ENCODE measurements at regions not wholly inside any gene's neighbourhood (a gene's known extent, or its start where the extent isn't known, plus 50 kb on each side); places are given as distances from the start of the nearest gene placed in this dataset.
"Not testable (repeated sequence)": the region's sequence is repeated elsewhere in the genome, so short reads cannot be mapped to it uniquely, and the experiment has no call there.

DNA sequence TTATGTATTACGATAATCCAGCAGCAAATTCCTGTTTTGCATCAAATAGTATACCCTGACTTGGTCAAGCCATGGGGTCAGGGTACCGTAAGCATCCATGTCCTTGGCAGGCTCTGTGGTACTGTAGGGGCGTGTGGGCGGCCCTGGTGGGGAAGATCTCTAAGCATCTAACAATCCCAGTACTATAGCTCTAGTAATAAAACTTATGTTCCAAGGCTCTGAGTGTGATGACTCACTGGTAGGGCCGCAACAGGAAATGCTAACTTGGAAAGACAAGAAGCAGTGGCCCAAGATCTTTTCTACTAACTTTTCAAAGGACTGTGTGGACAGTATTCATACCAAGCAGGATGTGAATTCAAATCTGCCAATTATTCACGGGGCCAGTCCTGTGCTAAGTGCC is 63.8 kb downstream of the CLEC18A start:
- not testable (repeated sequence) for DNase-seq

DNA sequence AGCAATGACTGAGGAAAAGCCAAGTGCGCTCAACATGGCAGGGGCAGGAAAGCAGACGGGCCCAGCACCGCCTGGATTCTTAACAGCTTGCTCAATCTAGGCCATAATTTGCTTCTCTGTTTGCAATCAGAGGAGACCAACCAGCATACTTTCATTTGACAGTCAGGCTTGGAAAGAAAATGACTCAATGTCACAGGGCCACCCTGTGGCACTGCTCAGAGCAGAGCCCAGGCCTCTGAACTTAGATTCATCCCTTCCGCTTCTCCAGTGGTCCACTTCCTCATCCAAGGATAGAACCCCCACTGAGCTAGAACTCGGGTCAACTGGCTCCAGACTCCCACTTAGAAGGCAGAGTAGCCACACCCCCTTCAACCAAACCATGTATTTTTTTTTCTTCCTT is 65.6 kb downstream of the CLEC18A start:
- DNase-seq = not testable (repeated sequence)

DNA sequence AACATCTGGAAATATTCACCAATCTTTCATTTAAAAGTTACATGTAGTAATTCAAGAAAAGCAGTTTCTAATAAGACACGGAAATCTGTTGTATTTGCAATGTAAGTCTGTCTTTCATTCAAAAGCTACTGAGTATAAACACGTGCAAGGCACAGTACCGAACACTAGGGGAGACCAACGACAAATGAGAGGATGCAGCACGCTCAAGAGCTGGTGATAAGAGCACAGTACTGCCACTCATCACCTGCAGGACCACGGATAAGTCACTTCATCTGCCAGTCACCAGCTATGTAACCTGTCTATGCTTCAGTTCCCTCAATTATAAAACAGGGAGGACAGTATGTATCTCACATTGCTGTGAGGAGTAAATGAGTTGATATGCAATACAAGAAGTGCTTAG is 67.1 kb downstream of the CLEC18A start:
- DNase-seq = peak; percentile 12

DNA sequence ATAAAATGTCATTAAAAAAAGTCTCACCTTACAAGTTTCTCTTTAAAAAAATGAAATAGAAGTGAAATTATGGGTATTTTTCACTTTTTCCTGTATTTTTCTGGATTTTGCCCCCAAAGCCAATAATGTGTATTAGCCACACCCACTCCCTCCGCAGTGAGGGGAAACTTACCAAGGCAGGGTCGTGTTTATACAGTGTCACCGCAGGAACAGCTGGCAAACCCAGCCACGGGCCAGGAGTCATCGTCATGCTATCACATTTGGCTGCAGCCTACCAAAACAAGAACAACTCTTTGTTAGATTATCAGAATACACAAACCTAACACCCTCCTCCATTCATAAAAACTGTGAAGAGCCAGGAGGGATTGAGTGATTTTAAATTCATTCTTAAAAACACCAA is 72.1 kb downstream of the CLEC18A start:
- not testable (repeated sequence) for DNase-seq

DNA sequence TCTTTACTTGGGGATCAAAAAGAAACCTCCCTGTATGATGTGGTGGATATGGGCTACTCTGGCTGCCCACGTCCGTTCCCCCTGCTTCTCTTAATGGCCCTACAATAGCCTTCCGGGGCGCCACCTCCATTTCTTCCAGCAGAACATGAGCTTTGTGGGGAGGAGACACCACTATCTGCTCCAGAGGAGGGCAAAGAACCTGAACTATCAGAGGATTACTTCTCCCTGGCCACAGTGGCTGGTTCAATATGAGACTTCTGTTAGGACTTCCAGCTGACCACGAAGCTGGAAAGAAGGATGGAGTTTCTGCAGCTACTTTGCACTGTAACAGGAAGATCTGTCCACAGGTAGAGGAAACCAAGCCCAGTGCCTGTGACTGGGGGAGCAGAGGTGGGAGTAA is 72.8 kb downstream of the CLEC18A start:
- not testable (repeated sequence) for DNase-seq

DNA sequence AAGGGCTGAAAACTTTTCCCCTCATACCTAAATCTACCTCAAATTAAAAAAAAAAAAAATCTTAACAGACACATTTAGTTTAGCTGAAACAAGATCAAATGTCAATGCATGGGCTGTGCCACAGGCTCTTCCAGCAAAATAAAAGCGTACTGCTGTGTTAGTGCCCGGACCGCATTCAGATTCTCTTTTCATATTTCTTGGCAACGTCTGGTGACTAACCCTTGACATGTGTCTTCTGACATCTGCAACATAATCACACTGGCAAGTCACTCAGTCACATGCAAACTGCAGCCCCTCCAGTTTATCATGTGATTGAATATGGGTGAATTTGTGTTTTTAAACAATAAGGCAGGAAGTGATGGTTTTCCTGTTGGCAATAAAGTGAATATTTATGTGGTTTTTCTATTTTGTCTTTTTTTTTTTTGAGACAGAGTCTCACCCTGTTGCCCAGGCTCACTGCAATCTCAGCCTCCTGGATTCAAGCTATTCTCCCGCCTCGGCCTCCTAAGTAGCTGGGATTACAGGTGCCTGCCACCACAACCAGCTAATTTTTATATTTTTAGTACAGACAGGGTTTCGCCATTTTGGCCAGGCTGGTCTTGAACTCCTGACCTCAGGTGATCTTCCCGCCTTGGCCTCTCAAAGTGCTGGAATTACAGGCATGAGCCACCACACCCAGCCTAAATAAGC is 75.2 kb downstream of the CLEC18A start:
- DNase-seq = not testable (repeated sequence)

DNA sequence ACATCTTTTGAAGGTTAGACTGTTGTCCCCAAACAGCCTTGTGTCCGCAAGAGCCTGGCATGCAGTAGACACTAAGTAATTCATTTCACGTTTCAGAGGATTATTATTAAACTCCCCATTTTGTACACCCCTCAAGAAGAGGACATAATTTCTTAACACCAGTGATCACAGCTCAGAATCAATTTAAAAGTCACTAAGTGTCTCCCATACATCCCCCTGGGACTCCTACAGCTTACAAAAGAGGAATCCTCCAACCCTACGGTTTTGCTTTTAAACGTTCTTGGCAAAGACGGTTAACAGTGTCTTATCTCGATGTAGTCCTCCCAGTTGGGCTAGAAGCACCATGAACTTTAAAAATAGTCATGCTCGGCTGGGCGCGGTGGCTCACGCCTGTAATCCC is 81.2 kb upstream of the PDPR start:
- DNase-seq = not testable (repeated sequence)

DNA sequence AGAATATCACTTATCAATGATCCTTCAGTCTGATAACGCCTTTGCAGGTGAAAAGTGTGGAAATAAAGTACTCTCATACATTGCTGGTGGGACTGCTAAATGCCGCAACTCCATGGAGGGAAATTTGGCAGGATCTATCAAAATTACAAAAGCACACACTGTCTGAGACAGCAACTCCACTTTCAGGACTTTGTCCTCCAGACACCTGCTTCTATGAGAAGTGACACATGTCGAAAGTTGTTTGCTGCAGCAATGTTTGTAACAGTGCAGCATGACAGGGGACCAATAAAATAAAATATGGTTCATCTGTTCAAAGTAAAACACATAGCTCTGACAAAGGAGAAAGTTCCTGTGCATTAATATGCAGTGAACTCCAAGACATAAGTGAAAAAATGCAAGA is 76.2 kb upstream of the PDPR start:
- DNase-seq = not testable (repeated sequence)

DNA sequence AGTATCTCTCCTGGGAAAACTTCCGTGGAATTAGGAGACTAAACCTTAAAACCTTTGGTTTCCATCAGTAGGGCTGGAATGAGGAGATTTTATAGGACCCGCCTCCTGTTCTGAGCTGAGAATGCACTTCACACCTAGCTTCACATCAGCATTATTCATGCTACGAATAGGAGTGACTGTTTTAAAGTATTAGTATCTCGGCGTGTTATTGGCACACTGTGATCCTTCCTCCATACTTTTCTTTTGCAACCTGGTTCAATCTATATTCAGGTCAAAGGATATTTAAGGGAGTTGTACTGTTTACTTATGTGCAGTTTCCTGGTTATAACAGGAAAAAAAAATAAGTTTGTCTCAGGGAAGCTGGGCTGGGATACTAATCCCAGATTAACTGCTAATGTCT is 73.6 kb upstream of the PDPR start:
- not testable (repeated sequence) for DNase-seq

DNA sequence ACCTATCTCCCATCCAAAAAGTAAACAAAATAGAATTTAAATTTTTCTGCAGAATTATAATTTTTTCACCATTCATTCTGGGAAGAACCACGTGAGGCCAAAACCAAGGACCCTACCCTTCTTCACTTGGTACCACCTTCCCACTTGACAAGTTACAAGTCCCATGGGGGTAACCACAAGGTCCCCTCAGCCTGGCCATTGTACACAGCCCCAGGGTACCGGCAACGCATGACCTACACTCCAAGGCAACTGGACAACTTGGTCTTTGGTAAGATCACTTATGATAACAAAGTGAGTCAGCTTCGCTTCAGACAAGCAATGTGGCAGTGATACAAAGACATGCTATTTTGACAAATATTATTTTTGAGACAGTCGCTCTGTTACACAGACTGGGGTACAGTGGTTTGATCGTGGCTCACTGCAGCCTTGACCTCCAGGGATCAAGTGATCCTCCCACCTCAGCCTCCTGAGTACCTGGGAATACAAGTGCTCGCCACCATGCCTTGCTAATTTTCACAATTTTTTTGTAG is 70.5 kb upstream of the PDPR start:
- not testable (repeated sequence) for DNase-seq

DNA sequence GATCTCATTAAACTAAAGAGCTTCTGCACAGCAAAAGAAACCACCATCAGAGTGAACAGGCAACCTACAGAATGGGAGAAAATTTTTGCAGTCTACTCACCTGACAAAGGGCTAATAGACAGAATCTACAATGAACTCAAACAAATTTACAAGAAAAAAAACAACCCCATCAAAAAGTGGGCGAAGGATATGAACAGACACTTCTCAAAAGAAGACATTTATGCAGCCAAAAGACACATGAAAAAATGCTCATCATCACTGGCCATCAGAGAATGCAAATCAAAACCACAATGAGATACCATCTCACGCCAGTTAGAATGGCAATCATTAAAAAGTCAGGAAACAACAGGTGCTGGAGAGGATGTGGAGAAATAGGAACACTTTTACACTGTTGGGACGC is 67.6 kb upstream of the PDPR start:
- not testable (repeated sequence) for DNase-seq

DNA sequence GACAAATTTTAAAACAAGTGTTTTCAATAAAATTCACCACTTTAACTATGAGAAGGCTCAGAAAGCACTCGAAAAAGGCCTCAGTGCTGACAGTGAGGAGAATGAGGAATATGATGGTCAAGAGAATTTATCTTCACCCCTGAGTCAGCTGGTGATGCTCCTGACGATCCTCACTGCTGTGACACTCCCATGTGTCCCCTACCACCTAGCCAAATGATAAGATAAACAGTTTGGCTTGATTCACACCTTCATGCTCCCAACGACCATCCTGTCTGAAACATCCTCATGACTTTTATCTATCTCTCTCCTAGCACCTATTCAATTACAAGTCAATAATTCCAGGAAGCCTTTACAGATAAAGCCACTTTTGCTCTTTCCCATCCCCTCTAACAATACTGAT is 66.0 kb upstream of the PDPR start:
- DNase-seq = not testable (repeated sequence)

DNA sequence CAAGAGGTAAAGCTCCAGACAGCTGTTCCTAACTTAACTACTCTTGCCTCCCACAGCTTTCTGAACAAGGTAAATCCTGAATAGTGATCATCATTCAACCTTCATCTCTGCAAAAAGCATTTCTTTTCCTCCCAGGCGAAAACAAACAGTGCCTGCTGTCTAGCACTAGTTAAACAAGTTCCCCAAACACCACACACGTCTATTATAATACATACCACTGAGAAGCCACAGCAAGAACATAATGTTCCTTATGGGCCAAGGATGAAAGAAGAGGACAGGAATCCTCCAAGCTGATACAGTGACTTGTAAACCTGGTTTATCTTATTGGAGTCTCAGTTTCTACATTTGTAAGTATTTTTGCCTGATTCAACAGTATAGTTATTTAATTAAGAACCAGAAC is 56.1 kb upstream of the PDPR start:
- not testable (repeated sequence) for DNase-seq

DNA sequence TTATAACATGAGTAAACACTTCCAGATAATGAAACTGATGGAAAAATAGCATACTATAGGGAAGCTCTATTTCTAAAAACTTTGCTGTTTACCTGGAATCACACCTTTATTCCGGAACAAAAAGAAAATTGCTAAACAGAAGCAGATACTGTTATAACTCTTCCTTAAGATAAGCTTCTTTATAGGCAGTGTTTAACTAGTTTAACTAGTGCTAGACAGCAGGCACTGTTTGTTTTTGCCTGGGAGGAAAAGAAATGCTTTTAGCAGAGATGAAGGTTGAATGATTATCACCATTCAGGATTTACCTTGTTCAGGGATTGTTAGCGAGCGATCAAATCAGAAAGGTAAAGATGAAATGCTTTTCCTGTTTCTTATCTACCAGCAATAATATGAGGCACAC is 54.7 kb upstream of the PDPR start:
- not testable (repeated sequence) for DNase-seq

DNA sequence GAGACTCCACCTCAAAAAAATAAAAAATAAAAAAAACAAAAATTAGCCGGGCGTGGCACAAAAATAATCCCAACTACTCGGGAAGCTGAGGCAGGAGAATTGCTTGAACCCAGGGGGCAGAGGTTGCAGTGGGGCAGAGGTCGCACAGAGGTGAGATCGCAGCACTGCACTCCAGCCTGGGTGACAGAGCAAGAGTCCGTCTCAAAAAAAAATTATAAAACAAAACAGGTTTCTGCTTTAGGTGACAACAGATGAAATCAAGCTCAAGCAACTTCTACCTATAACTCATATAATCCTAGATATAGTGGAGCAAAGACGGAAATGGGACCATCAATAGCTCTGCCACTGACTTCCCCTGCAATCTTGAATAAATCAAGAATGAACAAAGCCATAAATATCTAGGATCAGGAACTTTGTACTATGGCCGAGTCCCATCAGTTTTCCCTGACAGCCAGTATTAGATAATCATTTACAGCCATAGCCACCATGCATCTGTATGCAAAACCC is 53.6 kb upstream of the PDPR start:
- DNase-seq = not testable (repeated sequence)

DNA sequence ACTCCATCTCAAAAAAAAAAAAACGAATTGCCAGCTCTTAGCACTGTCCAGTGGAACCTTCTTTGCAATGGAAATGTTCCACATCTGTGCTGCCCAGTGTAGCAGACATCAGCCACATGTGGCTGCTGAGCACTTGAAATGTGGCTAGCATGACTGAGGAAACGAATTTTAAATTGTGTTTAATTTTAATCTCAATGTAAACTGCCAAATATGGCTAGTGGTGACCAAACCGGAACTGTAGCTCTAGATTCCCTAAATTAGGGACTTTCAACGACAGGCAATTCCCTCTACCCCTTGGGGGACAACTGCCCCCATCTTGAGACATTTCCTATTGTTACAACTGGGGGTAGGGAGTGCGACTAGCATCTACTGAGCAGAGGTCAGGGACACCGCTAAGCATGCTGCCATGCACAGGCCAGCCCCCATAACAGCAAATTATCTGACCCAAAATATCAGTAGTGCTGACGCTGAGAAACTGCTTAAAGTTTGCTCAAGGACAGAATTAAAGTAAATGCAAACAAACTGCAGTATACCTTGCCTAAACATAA is 52.4 kb upstream of the PDPR start:
- DNase-seq = not testable (repeated sequence)

DNA sequence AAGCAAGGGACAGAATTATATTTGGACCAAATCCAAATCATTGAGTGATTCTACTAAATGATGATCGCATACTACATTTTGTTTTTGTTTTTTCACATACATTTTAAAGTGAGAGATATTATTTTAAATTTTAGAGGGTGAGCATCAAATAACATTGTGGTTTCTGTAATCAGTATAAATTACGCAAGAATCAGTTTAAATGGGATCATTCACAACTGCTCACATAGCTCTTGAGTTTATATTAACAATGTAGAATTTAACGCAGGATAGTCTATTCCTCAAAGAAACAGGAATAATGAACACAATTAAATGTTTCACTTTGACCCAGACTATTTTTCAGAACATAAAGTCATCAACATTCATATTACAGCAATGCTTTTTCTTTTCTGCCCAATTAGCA is 51.2 kb upstream of the PDPR start:
- DNase-seq = not testable (repeated sequence)
